ENCODE measurements at regions not wholly inside any gene's neighbourhood (a gene's known extent, or its start where the extent isn't known, plus 50 kb on each side); places are given as distances from the start of the nearest gene placed in this dataset.

DNA sequence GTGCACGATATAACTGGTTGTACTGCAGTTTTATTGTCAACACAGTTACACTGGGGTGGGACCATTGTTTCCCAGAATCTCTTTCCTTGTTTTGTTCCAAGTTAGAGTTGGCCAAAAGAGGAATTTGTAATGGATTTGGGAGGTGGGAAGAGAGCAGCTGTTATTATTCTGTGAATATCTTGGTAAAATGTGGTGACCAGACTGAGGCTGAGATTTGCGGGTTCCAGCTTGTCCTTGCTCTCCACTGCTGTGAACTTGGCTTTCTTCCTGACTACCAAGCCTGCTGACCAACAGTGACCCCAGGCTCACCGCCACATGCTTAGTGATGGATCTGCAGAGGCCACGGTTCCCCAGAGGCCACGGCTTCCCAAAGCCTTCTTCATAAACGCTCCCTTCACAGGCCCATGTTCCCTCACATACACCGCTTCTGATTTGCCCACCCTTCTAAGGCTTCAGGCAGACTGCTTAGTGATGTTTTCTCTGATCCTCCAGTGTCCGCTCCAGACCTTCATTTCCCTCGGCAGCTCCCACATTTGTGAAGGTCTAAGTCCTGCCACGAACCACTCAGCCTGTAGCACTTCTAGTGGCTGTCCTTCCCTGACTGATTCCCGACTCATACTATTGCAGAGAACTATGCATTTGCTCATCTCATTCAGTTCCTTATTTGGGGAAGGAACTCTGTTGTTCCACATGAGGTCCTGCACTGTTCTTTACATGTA is 525.5 kb upstream of the RGMA start:
- no peak for DNase-seq

DNA sequence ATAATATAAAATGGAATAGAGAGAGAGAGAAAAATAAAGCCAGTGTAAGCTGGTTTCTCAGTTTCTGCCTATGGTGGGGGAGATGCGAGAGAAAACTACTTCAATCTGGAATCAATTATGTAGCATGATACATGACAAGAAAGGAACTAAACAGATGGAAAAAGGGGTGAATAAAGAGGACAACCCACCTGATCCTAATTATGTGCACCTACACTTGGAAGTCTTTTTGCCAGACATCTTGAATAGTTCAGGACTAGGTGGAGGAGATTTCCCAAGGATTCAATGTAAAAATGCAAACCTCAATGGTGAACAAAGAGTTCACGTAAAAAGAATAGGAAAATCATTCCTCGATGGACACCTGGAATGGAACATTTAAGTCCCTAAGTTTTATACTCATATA is 524.4 kb upstream of the RGMA start:
- no peak for DNase-seq

- no peak for DNase-seq
Observed at GRCh38 chr15:93612953-93613352, 523.9 kb upstream of the RGMA start.

DNA sequence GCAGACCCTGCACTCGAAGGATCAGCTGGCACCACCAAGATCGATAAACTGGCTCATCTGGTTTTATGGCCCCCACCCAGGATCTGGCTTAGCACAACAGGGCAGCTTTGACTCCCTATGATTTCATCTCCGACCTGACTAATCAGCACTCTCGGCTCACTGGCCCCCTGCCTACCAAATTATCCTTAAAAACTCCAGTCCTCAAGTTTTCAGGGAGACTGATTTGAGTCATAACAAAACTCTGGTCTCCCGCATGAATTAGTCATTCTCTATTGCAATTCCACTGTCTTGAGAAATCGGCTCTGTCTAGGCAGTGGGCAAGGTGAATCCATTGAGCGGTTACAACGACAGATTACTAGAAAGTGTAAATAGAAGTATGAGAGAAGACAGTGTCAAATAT is 521.9 kb upstream of the RGMA start:
- DNase-seq = no peak

- no peak for DNase-seq
Observed at GRCh38 chr15:93608643-93609148, 519.7 kb upstream of the RGMA start.

DNA sequence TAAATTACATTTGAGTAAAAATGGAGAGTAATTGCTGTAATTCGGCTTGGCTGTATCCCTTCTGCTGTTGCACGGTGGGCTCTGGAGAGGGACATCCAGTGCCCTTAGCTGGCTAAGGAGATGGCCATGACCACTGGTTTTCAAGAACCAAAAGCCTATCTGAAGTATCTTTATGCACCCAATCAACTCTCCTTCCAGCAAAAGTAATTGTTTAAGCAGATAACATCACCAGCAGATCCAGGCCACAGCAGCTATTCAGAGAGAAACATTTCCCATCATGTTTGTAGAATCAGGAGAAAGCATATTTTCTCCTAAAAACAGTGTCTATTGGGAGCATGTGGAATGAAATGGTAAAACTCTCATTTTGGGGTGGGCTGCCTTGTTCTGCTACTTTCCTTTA is 514.5 kb upstream of the RGMA start:
- DNase-seq = no peak

GRCh38 chr15:93587059-93587521 is 498.1 kb upstream of the RGMA start:
- DNase-seq = no peak

GRCh38 chr15:93585012-93585411 is 496.0 kb upstream of the RGMA start:
- no peak for DNase-seq

DNA sequence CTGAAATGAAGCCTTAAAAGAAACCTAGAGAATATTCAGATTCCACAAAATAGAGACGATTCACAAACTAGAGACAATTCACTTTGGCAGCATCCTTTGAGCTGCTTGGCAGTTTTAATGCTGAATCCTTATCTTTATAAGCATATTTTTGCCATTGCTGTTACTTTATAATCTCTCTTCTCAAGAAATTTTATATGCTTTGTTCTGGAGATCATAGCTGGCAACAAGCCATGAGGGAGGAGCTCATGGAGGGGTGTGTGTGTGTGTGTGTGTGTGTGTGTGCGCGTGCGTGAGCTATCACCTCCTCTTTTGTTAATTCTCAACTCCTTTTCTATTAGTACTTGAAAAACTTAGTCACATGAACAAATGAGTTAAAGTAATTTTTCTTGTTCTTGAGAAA is 495.0 kb upstream of the RGMA start:
- no peak for DNase-seq

GRCh38 chr15:93583552-93583951 is 494.5 kb upstream of the RGMA start:
- DNase-seq = no peak

DNA sequence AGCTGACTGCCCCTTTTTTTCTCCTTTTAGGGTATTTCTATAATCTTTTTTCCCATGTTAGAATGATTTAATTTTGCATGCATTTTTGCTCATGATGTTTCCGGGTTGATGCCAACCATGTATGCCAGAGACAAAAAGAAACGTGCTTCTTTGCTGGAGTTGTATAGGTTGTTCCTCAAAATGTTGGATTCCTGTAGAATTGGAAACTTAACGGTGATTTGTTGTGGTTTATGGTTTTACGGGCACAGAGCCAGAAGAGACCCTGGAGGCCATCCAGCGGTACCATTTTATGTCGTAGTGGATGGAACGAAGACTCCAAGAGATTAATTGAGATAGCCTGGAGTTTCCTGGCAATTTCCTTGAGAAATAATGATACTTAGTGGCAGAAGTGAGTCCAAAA is 481.5 kb upstream of the RGMA start:
- no peak for DNase-seq

DNA sequence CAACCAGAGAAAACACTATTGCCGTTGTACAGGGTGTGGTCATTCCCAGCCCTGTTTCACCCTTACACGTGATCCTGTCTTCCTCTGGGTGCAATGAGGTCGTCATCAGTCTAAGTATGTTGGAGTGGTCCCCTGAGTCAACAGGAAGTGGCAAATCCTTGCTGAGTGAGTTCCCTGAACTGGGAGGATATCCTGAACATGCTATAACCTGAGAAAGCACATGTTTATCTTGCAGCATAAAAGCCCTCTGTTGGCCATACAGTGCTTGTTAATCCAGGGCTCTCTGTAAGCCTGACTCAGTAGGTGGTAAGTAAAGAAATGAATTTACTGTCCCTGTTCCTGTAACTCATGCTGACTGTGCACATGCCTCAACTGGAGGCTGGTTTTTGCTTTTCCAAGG is 477.8 kb upstream of the RGMA start:
- DNase-seq = no peak

GRCh38 chr15:93565201-93565600 is 476.2 kb upstream of the RGMA start:
- DNase-seq = no peak

GRCh38 chr15:93563218-93563617 is 474.2 kb upstream of the RGMA start:
- DNase-seq = no peak

- no peak for DNase-seq
Observed at GRCh38 chr15:93562395-93563123, 473.5 kb upstream of the RGMA start.

- no peak for DNase-seq
Observed at GRCh38 chr15:93557696-93558095, 468.7 kb upstream of the RGMA start.

- DNase-seq = no peak
Observed at GRCh38 chr15:93553167-93553935, 464.3 kb upstream of the RGMA start.

DNA sequence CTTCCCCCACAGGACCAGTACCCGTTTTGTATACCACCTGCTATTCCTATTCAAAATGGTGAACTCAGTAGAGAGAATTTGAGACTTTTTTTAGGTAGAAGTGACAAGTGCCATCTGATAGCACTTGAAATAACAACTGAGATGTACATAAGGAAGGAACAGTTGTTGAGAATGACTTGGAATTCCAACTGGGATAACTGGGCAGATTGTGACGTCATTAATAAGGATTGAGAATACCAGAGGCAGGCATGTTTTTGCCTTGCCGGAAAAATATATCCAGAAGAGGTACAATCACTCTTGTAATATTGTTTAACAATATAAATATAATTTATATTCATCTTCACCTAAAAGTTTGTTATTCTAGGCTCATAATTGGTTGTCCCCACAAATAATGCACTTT is 454.1 kb upstream of the RGMA start:
- no peak for DNase-seq

DNA sequence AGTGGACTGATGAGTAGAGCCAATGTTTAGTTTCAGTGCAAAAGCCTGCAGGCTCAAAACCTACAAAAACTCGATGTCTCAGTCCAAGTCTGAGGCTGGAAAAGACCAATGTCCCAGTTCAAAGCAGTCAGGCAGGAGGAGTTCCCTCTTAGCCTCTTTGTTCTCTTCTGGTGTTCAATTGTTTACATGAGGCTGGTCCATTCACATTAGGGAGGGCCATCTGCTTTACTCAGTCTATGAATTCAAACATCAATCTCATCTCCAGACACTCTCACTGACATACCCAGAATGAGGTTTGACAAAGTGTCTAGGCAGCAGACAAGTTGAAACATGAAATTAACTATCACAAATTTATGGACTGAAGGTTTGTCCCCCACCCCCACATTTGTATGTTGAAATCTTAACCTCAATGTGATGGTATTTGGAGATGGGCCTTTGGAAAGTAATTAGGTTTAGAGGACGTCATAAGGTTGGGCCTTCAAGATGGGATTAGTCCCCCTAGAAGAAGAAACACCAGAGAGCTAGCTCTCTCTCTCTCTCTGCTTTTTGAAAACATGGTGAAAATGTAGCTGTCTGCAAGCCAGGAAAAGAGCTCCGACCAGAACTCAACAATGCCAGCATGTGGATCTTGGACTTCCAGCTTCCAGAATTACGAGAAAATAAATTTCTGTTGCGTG is 438.5 kb upstream of the RGMA start:
- DNase-seq = no peak

DNA sequence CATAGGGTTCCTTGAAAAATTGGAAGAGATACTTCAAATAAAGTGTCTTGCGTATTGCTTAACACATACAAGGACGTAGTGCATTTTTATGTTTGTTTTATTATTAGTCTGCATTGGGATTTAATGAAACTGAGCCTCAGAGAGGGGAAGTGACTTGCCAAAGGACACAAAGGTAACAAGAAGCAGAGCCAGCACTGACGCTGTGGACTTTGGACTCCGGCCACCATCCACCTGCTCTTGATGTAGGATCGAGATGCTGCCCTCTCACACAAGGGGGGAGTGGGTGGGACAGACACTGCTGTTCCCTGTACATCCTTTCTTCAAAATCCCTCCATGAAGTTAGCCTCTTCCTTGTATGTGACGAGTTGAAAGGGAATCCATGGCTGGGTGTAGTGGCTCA is 435.4 kb upstream of the RGMA start:
- DNase-seq = no peak

DNA sequence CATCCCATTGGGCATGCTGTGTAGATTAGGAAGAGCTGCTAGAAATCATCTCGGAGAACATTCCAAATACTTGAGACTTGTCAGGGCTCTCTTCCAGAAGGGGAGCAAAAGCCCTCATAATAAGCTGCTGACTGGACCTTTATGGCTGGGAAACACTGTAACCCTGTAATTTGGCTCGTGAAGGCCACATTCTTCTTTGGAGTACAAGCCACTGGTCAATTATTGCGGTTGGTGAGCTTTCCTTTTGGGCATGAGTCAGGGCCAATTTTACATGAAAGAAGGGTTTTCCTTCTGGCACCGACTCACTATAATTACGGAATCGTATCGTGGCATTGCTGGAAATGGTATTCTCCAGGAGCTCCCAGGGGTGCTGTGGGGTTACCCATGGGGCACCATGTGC is 434.5 kb upstream of the RGMA start:
- DNase-seq = no peak

- DNase-seq = no peak
Observed at GRCh38 chr15:93520206-93520605, 431.2 kb upstream of the RGMA start.

DNA sequence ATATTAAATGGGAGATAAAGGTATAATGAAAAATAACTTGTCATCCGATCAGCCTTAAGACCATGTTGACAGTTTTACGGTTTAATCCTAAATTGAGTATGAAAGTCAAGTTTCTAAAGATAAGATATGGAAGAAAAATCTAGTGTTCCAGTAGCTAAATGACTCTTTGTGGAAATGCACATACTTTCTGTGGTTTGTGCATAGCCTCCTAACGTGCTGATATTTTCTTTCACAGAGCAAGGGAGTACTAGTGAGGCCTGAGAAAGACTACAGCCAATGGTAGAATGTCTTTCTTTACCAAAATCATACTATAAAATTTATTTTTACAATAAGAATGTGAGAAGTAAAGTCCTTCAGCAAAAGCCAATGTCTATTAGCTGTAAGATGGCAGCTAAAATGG is 430.6 kb upstream of the RGMA start:
- DNase-seq = no peak

All from activated effector memory CD4-positive, alpha-beta T cell treated with Interleukin-2 at 50 U/mL for 16 hours (primary cell).